GM18511 (cell line): ENCODE measurements at regions not wholly inside any gene's neighbourhood (a gene's known extent, or its start where the extent isn't known, plus 50 kb on each side); places are given as distances from the start of the nearest gene placed in this dataset.

Source experiments
- ATAC-seq: cut with Tn5 transposase; IDR thresholded peaks from one replicate; pipeline ENCODE4 v1.9.1; 2021; ENCODE audit warnings: mild to moderate bottlenecking, moderate library complexity; ENCODE audit not compliant: unreplicated experiment

DNA sequence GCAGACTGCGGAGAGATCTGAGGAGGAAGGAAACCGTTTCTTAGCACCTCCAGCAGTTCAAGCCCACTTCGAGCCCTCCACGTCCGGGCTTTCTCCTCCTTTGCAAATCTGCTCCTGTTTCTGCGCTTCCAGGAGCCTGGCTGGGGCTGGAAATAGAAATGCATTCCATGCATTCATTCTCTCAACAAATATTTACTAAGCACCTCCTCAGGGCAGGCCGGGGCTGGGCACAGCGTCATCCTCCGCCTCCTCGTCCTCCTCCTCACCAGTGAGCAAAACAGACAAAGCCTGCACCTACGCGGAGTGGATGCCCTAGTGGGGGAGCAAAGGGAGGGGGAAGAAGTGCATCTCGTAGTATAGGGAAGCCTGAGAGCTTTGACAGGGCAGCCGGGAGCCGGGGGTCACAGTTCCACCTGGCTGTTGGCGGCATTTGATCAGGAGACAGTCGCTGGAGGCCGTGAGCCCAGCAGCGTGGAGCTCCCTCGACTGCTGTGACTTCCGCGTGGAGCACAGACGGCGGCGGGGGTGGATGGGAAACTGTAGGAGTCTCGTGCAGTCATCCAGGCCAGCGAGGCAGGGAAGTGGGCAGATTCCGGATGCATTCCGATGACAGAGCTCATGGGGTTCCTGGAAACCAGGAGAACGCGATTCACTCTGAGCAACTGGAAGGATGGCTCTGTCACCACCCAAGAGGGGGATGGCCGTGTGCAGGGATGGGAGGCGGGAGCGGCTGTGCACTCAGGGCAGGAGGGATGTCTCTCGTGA, 93.5 kb downstream of the SIK1 start:
- ATAC-seq = no peak

DNA sequence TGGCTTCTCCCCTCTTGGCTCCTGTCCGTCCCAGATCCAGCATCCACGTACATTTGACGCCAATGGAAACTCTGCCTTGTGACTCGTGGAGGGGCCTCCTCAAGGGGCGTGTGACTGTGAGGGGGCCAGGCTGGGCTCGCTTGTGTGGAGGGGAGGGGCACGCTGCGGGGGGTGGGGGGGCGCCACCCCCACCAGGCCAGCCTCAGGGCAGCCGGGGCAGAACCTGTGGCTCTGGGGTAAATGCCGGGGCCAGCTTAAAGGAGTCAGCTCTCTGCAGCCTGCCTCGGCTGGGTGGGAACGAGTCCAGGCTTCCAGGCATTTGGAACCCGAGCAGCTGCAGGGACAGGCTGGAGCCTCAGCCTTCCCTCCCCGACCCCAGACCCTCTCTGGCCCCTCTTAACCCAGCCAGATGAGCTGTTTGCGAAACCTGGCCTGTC, 94.1 kb downstream of the SIK1 start:
- no peak for ATAC-seq

DNA sequence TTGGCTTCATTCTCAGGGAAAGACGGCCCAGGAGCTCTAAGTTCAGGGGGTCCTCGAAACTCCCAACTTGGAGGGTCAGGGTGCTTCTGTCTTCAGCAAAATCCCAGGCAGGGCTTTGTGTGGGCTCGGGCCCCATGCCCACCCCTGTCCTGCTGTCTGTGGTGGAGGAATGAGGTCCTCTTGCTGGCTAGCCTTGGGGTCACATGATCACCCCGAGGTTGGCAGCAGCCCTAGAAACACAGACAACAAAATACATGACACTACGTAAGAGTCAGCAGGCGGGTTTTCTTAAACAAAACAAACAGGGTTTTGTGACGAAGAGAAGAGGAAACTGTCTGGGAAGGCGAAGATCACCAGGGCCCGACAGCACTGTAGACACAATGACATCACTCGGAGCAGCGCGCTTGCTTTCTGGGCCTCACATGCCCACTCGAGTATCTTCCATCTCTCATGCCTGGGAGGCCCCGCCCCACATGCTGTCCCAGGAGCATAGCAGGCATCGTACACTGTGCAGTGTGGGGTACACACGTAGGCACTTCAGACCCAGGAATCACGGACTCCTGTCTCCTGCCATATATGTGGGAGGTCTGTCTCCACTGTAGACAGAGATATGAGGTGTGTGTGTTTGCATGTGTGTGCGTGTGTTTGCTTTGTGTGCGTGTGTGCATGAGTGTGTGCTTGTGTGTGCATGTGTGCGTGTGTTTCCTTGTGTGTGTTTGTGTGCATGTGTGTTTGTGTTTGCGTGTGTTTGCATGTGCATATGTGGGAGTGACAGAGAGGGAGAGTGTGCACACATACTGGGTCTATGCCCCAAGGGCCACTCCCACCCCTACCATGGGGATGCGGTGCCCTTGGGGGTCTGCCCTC, 94.7 kb downstream of the SIK1 start:
- no peak for ATAC-seq

DNA sequence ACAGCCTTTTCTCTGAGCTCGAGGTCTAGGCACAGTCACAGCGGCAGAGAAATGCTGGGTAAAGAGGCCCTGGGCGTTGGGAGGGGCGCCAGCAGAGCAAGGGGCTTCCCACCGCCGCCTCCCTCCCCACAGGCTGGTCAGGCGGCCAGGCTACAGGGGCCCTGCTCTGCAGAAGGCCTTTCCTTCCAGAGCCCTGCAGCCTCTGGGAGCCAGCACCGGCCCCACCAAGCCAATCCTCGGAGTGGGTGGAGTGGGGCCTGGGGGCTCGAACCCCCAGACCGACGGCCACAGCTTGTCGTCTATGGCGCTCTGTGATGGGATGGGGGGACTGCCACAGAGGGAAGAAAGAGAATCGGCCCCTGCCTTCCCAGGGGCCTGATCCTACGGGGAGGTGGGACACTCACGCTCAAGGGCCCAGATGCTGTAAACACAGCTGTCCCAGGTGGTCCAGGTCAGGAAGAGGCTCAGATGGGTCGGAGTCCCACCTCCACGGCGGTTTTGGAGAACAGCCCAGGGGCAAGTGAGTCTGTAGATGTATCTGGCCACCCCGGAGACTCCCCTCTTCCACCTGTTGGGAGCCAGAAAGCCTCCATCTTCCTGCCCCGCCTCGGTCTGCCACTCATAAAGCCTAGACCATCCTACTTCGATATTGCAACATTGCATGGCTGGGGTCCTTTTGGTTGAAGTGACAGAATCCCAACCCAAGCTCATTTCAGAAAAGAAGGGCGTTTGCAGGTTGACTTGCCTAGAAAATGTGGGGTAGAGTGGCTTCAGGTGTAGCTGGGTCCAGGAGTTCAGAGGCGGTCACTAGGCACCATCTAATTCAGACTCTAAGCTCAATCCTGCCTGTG, 95.6 kb downstream of the SIK1 start:
- no peak for ATAC-seq

DNA sequence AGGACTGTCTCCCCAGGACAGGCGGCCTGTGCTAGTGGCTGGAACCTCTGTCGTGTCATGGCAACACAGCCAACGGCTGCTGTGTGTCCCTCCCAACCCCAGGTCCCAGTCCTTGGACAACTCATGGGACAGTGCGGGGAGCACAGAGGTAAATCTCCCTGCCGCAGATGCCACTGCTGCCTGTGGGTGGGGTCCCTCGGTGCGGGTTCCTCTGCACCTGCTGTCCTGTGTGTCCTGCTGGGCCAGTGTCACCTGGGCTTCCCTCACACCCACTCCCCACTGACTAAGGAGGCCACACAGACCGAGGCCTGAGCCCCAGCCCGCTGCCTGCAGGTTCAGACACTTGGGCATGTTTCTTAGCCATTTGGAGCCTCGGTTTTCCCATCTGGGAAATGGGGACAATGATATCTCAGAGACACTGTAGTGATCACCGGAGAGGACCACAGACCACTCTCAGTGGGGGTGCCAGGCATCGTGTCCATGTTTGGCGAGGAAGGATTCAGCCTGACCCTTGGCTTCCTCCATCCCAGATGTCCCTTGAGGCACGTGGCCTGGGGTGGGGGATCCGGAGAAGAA, 96.5 kb downstream of the SIK1 start:
- ATAC-seq = no peak

DNA sequence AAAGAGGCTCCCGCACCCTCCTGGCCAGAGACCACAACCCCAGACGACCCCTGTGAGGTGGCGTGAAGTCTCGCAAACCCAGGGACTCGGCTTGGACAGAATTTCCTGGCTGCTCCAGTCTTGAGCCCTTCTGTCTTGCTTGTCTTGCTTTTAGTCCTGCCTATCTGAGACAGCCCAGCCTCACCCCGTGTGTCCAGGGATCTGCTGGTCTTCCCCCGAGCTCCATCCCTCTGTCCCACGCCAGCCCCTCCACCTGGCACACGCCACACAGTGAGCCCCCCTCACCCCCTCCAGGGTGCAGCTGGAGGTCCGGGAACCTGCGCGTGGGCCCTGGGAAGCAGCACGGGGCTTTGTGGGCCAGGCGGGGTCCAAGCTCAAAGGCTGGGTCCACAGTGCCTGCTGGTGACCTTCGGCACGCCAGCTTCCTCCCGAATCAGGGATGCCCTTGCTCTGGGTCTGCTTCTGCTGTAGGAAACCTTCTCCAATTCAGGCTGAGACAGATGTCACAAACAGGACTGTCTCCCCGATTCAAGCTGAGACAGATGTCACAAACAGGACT, 97.1 kb downstream of the SIK1 start:
- ATAC-seq = no peak

DNA sequence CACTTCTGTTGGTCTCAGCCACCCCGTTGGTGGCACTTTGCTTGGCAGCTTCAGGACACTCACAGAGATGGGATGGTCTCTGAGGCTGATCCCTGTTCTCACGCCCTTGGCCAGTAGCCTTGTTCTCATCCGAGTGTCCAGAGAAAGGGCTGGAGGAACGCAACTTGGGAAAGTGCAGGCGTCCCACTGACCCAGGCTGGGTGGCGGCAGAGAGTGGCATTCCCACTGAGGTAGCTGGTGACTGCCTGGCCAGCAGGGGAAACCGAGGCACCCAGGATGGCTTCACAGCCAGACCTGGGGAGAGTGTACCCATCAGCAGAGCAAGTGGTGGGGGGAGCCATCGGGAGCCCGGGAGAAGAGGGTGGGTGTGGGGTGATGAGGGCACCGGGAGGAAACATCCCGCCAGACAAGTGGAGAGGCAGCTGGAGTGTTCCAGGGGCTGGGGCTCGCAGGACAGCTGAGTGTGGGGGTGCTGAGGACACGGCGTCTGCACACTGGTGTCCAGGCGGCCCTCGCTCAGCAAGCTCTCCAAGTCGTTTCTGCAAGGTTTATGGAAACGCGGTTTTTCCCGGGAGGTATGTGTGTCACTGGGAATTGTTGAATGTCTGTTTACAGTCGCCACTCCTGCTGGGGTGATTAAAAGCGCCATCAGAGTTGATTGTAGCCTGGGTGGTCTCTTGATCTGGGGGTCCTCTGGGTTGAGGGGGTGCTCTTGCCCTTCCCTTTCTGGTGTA, 97.8 kb downstream of the SIK1 start:
- ATAC-seq = no peak

DNA sequence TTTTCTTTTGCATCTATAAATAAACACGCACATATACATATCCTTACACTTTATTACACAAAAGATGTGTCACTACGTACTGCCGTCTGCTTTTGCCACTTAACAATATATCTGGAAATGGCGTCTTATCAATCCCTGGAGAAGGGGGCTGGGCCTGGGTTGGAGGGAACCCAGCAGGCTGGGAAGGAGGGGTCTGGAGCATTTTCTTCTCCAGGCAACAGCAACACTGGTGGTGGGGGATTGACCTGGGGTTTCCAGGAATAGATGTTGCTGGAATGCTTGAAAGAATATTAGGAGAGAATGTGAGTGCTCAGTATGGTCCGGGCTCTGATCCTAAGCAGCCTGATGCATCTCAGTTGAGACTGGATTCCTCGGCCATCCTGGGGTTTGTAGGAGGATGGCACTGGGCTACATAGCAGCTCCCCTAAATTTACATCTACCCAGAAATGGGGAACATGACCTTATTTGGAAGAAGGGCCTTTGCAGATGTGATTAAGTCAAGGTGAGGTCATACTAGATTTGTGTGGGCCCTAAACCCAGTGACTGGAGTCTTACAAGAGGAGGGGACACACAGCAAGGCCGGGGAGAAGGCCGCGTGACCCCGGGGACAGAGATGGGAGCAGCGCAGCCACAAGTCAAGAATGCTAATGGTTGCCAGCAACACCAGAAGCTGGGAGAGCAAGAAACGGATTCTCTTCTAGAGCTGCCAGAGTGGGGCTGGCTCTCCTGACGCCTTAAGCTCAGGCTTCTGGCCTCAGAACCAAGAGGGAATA, 98.6 kb downstream of the SIK1 start:
- ATAC-seq = no peak

DNA sequence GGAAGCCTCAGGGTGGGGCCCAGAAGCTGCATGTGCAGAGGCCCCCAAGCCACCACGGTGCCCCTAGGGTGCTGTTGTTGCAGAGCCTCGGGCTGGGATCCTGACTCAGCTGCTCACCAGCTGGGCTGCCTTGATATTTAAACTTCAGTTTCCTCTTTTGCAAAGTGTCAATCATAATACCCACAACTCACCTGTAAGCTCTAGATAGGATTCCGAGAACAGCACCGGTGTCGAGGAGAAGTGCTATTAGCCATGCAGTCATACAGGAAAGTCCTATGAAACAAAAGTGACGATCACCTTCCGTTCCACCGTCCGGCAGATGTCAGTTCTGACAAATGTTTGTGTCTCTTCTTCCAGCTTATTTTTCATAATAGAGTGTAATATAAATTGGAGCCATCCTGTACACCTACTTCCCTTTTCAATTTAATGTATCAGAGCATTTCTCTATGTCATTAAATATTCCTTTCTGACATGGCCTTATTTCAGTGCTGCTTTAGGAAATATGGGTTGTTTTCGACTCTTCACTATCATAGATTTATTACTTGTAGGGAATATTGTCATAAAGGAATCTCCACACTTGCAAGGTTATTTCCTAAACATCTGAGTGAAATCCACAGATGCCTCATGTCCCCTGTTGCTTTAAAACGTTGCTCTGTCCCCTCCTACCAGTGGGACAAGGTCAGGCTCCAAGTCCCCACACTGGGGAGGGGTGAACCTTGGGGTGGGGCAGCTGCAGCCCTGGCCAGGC, 100.8 kb downstream of the SIK1 start:
- ATAC-seq = no peak

DNA sequence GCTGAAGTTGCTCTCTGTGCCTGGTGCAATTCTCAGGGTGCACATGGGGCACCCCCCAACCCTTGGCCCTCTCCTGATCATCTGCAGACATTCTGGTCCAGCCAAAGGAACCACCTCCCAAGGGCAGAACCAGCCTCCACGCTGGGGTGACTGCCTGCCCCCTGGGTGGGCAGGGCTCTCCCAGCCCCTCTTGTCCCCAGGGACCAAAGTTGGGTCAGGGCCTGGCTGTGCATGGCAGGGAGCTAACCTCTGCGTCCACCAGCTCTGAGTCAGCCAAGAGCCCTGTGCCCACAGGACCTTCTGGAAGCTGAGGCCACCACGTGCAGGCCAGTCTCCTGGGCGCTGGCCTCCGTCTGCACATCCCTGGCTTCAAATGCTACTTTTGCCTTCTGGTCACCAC, 101.9 kb downstream of the SIK1 start:
- ATAC-seq = no peak

DNA sequence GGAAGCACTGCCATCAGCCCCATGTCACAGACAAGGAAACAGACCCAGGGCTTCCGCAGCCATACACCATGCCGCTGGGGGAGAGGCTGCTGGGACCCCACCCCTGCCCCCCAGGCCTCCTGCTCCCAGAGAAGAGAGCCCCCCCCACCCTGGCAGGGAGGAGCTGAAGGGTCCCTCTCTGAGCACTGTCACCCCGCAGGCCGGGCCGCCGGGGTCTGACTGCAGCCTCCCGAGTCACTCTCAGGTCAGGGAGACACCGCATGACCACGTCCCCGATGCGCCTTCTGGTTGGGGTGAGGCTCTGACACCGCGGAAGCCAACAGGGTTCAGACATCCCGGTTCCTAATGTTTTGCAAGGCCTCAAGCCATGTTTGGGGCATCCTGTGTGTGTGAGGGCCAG, 102.3 kb downstream of the SIK1 start:
- ATAC-seq = no peak

DNA sequence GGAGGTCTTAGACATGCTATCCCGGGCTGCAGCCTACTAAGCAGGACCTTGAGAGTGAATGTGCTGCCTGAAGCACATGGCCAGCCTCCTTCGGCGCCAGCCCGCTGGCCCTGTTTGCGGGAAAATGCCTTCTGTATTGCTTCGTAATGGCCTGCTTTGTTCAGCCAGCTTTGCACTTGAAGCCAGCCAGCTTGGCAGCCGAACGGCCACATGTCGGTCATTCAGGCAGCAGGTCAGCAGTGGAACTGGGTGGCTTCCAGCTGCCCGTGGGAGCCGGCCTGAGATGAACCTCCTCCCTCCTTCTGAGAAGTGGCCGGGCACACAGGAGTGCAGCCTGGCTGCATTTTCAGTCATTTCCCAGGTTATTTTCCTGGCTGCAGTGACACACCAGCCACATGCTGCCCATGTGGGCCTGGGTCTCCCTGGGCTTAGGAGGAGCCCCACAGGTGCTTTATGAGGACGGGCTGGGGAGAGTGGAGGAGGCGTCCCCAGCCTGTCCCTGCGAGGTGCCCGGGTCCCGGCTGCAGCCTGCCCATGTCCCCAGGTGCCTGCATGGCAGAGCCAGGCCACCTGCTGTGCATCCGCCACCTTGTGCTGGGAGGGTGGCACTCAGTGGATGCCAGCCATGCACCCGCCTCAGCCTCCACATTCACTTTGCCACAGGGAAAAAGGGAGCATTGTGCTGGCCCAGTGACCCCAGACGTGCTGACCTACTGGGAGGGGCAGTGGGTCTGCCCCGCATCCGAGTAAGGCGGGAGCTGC, 103.5 kb downstream of the SIK1 start:
- ATAC-seq = no peak

DNA sequence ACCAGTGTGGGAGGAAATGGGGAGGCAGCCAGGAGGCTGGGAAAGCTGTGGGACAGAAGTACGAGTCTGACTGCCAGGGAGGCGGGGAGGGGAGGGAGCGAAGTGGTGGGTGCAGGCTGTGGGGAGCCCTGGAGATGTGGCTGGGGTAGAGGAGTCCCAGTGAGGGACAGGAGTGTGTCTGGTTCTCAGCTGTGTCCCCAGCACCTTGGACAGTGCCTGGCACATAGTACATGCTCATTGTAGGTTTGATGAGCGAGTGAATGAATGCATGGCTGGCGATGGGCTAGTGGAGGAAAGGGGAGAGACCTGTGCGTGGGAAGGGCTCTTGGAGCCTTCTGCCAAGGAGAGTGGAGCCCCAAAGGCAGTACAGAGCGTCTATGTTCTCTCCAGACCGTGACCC, 104.1 kb downstream of the SIK1 start:
- no peak for ATAC-seq

DNA sequence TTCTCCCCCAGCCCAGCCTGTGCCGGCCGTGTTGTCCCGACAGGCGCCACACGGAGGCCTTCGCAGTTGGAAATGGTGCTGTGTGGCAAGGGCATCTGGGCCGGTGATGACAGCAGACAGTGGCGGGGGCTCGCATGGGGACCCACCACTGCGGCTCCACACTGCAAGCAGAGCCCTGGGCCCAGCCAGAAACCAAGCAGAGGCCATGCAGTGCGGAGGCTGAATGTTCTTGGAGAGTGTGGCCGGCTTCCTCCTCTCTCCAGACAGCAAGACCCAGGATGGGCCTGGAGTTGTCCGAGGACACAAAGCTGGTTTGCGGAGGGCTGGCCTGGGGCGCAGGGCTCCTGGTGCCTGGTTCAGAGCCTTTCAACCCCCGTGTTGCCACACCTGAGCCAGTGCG, 104.6 kb downstream of the SIK1 start:
- ATAC-seq = no peak

DNA sequence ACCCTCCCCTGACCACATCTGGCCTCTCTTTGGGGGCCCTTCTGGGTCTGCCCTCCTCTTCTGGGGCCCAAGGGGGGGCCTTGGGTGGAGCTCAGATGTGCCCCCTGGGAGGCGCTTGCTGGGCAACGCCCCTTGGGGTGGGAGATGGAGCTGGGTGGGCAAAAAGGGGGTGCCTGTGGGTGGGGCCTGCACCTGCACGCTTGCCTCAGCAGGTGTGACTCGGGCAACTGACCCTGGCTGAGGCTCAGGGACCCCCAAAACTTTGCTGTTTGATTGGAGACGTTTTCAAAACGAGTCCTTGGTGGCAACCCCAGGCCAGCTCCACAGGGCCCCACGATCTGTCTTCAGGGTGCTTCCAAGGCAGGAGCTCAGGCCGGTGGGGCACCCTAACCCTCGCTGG, 105.3 kb downstream of the SIK1 start:
- ATAC-seq = no peak

DNA sequence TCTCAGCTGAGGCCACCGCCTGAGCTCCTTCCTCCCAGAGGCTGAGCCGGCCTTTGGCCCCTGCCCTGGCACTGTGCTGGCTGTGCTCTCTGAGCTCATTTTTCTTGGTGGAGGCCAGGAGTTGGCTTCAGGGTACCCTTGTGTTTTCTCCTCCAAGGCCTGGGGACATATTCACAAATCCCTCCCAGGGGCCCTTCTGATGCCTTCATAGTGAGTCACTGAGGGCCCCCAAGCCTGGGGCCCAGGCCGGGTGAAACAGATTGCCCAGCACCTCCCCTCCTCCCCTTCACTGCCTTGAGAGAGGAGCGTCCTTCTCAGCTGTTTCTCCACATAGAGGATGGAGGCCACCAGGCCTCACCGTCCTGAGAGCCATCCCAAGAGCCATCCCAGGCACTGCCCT, 105.8 kb downstream of the SIK1 start:
- ATAC-seq = no peak

DNA sequence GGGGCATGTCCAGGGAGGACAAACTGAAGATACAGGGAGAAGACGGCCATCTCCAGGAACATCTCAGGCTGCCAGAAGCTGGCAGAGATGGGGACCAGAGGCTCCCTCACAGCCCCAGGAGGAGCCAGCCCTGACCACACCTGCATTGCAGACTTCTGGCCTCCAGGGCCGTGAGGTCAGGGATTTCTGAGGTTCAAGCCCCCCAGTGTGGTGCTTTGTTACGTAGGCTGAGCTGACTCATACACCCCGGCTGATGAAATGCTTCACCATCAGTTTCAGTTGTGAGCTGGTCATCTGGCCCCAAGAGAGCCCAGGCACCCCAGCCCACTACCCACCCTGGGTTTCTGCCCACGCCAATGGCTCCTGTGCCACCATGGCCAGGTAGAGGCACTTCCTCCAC, 106.4 kb downstream of the SIK1 start:
- ATAC-seq = no peak
